GM23338 (cell line): ENCODE measurements at regions not wholly inside any gene's neighbourhood (a gene's known extent, or its start where the extent isn't known, plus 50 kb on each side); places are given as distances from the start of the nearest gene placed in this dataset.

ENCODE experiments used
- ATAC-seq: fragments of 200-7000 bp; cut with Tn5 transposase; 3 replicates; pipeline ENCODE4 v1.9.1; 2020
- DNase-seq: peaks from one replicate; pipeline ENCODE4 v3.0.0-alpha.2; 2015; ENCODE audit warnings: low spot score
- H2AFZ ChIP-seq: fragments of 200-600 bp; sonication (generic); 2 replicates; pipeline ENCODE4 v1.8.0; 2016; ENCODE audit warnings: antibody characterized with exemption, mild to moderate bottlenecking, moderate library complexity
- H3F3A ChIP-seq: fragments of 200-600 bp; sonication (generic); replicated peaks from 2 replicates; pipeline ENCODE4 v1.8.0; 2017; ENCODE audit warnings: antibody characterized with exemption, mixed run types, low read depth
- H3K27ac ChIP-seq: fragments of 200-600 bp; sonication (generic); 2 replicates; pipeline ENCODE4 v1.6.1; 2016; ENCODE audit warnings: low read depth
- H3K27me3 ChIP-seq: fragments of 200-600 bp; sonication (generic); 2 replicates; pipeline ENCODE4 v1.8.0; 2016; ENCODE audit warnings: mild to moderate bottlenecking, mixed run types, moderate library complexity; ENCODE audit not compliant: insufficient read depth
- H3K36me3 ChIP-seq: fragments of 200-600 bp; sonication (generic); 2 replicates; pipeline ENCODE4 v1.8.0; 2016; ENCODE audit warnings: mild to moderate bottlenecking; ENCODE audit not compliant: insufficient read depth
- H3K4me1 ChIP-seq: fragments of 200-600 bp; sonication (generic); 2 replicates; pipeline ENCODE4 v1.8.0; 2016; ENCODE audit warnings: mild to moderate bottlenecking, moderate library complexity; ENCODE audit not compliant: insufficient read depth
- H3K4me2 ChIP-seq: fragments of 200-600 bp; sonication (generic); 2 replicates; pipeline ENCODE4 v1.7.1; 2017; ENCODE audit warnings: mixed run types
- H3K4me3 ChIP-seq: fragments of 200-600 bp; sonication (generic); 2 replicates; pipeline ENCODE4 v1.6.1; 2016; ENCODE audit warnings: mixed run types
- H3K79me2 ChIP-seq: fragments of 200-600 bp; sonication (generic); replicated peaks from 2 replicates; pipeline ENCODE4 v1.8.0; 2017; ENCODE audit warnings: mild to moderate bottlenecking; ENCODE audit not compliant: insufficient read depth
- H3K9me2 ChIP-seq: fragments of 200-600 bp; sonication (generic); 2 replicates; pipeline ENCODE4 v1.8.0; 2017; ENCODE audit not compliant: insufficient read depth
- H4K20me1 ChIP-seq: fragments of 200-600 bp; sonication (generic); replicated peaks from 2 replicates; pipeline ENCODE4 v1.8.0; 2017; ENCODE audit warnings: mild to moderate bottlenecking; ENCODE audit not compliant: insufficient read depth
- H3K27ac Mint-ChIP-seq: 2 replicates; pipeline ENCODE4 v1.8.0; 2020; ENCODE audit warnings: inconsistent platforms, mild to moderate bottlenecking, moderate library complexity, mixed read lengths
- H3K27me3 Mint-ChIP-seq: 3 replicates; pipeline ENCODE4 v1.8.0; 2022; ENCODE audit warnings: low read depth, mild to moderate bottlenecking, moderate library complexity, mixed read lengths, inconsistent platforms; ENCODE audit not compliant: insufficient read depth, poor library complexity
- H3K36me3 Mint-ChIP-seq: 3 replicates; pipeline ENCODE4 v1.8.0; 2021; ENCODE audit warnings: low read depth, mild to moderate bottlenecking, inconsistent platforms, moderate library complexity, mixed read lengths
- H3K4me1 Mint-ChIP-seq: 3 replicates; pipeline ENCODE4 v1.8.0; 2020; ENCODE audit warnings: mild to moderate bottlenecking, inconsistent platforms, mixed read lengths
- H3K4me3 Mint-ChIP-seq: 3 replicates; pipeline ENCODE4 v1.8.0; 2021; ENCODE audit warnings: moderate library complexity, mild to moderate bottlenecking, inconsistent platforms, mixed read lengths
- H3K9me3 Mint-ChIP-seq: 3 replicates; pipeline ENCODE4 v1.8.0; 2020; ENCODE audit warnings: moderate library complexity, mild to moderate bottlenecking, inconsistent platforms, mixed read lengths
- EZH2phosphoT487 ChIP-seq: fragments of 200-600 bp; sonication (generic); IDR thresholded peaks from one replicate; pipeline ENCODE4 v1.8.1; 2018; ENCODE audit warnings: antibody characterized with exemption; ENCODE audit not compliant: unreplicated experiment
- JUNB ChIP-seq: IDR thresholded peaks from one replicate; pipeline ENCODE4 v1.6.1; 2016; ENCODE audit warnings: antibody characterized with exemption; ENCODE audit not compliant: unreplicated experiment
- NANOG ChIP-seq: IDR thresholded peaks from 2 replicates; pipeline ENCODE4 v1.6.1; 2016; ENCODE audit warnings: antibody characterized with exemption, borderline replicate concordance
- STAT1 ChIP-seq: IDR thresholded peaks from one replicate; pipeline ENCODE4 v1.6.1; 2016; ENCODE audit warnings: antibody characterized with exemption; ENCODE audit not compliant: unreplicated experiment
- ZNF331 ChIP-seq: fragments of 250-450 bp; sonication (Bioruptor Pico); IDR thresholded peaks from 2 replicates; pipeline ENCODE4 v1.5.0; 2020; ENCODE audit warnings: low read depth, mild to moderate bottlenecking, moderate library complexity
- TF ChIP-seq, protein P1 (sequence below): fragments of 250-450 bp; sonication (Bioruptor Pico); IDR thresholded peaks from 2 replicates; pipeline ENCODE4 v1.5.0; 2020; ENCODE audit warnings: mild to moderate bottlenecking, moderate library complexity
- TF ChIP-seq, protein P2 (sequence below), 2 experiments: fragments of 200-600 bp in 1 of 2; sonication (generic) in 1 of 2; conservative IDR thresholded peaks; 2 replicates each; pipeline versions ENCODE4 v1.5.1 to v1.6.1; 2016 to 2017; ENCODE audit warnings: antibody characterized with exemption in 2 of 2, low read depth in 2 of 2, mild to moderate bottlenecking in 2 of 2, moderate library complexity in 1 of 2

DNA sequence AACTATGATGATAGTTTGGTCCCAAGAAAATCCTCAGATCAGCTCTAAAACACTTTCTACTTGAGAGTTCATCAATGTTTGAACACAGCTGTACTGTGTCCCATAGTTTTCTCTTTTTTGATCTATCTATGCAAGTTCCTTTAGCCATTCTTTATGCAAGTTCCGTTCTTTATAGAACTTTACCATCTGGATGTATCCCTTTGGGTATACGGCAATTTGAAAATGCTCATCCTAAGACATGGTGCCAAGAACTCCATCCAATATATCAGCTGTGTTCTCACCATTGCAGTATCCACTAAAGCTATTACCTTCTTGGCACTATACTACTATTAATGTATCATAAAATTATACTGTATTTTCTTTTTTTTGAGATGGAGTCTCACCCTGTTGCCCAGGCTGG is 276.9 kb downstream of the NOVA1 start (continued):
- TF ChIP-seq, protein P1, sequence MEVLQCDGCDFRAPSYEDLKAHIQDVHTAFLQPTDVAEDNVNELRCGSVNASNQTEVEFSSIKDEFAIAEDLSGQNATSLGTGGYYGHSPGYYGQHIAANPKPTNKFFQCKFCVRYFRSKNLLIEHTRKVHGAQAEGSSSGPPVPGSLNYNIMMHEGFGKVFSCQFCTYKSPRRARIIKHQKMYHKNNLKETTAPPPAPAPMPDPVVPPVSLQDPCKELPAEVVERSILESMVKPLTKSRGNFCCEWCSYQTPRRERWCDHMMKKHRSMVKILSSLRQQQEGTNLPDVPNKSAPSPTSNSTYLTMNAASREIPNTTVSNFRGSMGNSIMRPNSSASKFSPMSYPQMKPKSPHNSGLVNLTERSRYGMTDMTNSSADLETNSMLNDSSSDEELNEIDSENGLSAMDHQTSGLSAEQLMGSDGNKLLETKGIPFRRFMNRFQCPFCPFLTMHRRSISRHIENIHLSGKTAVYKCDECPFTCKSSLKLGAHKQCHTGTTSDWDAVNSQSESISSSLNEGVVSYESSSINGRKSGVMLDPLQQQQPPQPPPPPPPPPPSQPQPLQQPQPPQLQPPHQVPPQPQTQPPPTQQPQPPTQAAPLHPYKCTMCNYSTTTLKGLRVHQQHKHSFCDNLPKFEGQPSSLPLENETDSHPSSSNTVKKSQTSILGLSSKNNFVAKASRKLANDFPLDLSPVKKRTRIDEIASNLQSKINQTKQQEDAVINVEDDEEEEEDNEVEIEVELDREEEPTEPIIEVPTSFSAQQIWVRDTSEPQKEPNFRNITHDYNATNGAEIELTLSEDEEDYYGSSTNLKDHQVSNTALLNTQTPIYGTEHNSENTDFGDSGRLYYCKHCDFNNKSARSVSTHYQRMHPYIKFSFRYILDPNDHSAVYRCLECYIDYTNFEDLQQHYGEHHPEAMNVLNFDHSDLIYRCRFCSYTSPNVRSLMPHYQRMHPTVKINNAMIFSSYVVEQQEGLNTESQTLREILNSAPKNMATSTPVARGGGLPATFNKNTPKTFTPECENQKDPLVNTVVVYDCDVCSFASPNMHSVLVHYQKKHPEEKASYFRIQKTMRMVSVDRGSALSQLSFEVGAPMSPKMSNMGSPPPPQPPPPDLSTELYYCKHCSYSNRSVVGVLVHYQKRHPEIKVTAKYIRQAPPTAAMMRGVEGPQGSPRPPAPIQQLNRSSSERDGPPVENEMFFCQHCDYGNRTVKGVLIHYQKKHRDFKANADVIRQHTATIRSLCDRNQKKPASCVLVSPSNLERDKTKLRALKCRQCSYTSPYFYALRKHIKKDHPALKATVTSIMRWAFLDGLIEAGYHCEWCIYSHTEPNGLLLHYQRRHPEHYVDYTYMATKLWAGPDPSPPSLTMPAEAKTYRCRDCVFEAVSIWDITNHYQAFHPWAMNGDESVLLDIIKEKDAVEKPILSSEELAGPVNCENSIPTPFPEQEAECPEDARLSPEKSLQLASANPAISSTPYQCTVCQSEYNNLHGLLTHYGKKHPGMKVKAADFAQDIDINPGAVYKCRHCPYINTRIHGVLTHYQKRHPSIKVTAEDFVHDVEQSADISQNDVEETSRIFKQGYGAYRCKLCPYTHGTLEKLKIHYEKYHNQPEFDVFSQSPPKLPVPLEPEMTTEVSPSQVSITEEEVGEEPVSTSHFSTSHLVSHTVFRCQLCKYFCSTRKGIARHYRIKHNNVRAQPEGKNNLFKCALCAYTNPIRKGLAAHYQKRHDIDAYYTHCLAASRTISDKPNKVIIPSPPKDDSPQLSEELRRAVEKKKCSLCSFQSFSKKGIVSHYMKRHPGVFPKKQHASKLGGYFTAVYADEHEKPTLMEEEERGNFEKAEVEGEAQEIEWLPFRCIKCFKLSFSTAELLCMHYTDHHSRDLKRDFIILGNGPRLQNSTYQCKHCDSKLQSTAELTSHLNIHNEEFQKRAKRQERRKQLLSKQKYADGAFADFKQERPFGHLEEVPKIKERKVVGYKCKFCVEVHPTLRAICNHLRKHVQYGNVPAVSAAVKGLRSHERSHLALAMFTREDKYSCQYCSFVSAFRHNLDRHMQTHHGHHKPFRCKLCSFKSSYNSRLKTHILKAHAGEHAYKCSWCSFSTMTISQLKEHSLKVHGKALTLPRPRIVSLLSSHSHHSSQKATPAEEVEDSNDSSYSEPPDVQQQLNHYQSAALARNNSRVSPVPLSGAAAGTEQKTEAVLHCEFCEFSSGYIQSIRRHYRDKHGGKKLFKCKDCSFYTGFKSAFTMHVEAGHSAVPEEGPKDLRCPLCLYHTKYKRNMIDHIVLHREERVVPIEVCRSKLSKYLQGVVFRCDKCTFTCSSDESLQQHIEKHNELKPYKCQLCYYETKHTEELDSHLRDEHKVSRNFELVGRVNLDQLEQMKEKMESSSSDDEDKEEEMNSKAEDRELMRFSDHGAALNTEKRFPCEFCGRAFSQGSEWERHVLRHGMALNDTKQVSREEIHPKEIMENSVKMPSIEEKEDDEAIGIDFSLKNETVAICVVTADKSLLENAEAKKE (CRISPR knock-in tag) = no peak
- TF ChIP-seq EZH2phosphoT487 = no peak
- TF ChIP-seq ZNF331 (CRISPR knock-in tag) = no peak
- TF ChIP-seq, protein P2, sequence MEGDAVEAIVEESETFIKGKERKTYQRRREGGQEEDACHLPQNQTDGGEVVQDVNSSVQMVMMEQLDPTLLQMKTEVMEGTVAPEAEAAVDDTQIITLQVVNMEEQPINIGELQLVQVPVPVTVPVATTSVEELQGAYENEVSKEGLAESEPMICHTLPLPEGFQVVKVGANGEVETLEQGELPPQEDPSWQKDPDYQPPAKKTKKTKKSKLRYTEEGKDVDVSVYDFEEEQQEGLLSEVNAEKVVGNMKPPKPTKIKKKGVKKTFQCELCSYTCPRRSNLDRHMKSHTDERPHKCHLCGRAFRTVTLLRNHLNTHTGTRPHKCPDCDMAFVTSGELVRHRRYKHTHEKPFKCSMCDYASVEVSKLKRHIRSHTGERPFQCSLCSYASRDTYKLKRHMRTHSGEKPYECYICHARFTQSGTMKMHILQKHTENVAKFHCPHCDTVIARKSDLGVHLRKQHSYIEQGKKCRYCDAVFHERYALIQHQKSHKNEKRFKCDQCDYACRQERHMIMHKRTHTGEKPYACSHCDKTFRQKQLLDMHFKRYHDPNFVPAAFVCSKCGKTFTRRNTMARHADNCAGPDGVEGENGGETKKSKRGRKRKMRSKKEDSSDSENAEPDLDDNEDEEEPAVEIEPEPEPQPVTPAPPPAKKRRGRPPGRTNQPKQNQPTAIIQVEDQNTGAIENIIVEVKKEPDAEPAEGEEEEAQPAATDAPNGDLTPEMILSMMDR (conservative IDR thresholded peaks at IDR 0.05; ENCODE audit: low read depth in 2 of 2) = no peak

DNA sequence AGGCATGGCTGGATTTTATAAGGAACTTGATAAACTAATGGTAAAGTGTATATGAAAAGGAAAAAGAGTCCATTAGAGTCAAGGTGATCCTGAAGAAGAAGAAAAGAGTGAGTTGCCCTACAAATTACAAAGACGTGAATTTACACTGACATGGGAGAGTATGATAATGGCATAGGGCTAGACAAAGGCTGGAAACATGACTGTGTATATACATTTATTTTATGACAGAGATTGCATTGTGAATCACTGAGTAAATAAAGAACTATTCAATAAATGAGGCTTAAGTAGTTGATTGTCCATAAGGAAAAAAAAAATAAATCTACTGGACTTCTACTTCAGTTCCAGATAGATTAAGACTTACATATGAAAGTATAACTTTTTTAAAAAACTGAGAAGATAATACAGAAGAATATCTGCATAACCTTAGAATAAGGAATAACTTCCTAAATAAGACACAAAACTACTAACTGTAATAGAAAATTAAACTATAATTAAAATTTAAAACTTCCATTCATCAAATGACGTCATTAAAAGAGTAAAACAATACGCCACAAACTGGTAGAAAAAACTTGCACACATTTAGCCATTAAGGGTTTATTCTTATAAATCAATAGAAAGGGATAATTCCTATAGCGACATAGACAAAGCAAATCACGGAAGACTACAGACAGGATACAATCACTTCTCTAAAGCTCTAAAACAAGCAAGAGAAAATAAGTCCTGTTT is 278.5 kb downstream of the NOVA1 start:
- H3K36me3 Mint-ChIP-seq = no peaks in the 10 kb centered on the region
- no peak for DNase-seq
- H3K4me3 Mint-ChIP-seq = no peak overlapping the region
- Histone ChIP-seq H3K9me2 (no peaks in the 10 kb centered on the region), H3K4me3 (no peak overlapping the region), H3K36me3 (no peaks in the 10 kb centered on the region), H3K4me1 (no peaks in the 10 kb centered on the region), H3F3A (no peaks in the 10 kb centered on the region), H3K79me2 (no peaks in the 10 kb centered on the region), H4K20me1 (no peaks in the 10 kb centered on the region), H2AFZ (no peak overlapping the region), H3K4me2 (no peak overlapping the region), H3K27ac (no peak overlapping the region), H3K27me3 (no peaks in the 10 kb centered on the region)
- no peaks in the 10 kb centered on the region; the same call in 2 of the 3 replicates for H3K9me3 Mint-ChIP-seq
- H3K27ac Mint-ChIP-seq = no peak overlapping the region
- no peaks in the 10 kb centered on the region for H3K27me3 Mint-ChIP-seq
- H3K4me1 Mint-ChIP-seq = no peaks in the 10 kb centered on the region
- no peak for ATAC-seq
- TF ChIP-seq JUNB (no peak), ZNF331 (CRISPR knock-in tag) (no peak), STAT1 (no peak), NANOG (no peak)
- TF ChIP-seq, protein P1 (CRISPR knock-in tag) = no peak
